Anterior cingulate cortex (tissue), 58 donors: ENCODE measurements at regions not wholly inside any gene's neighbourhood (a gene's known extent, or its start where the extent isn't known, plus 50 kb on each side); places are given as distances from the start of the nearest gene placed in this dataset.
"Not testable (repeated sequence)": the region's sequence is repeated elsewhere in the genome, so short reads cannot be mapped to it uniquely, and the experiment has no call there.

Source experiments
- DNase-seq, 58 donors: peaks; one replicate each; lab custom pipeline; 2025; lab: John Stamatoyannopoulos, UW

- no peak for DNase-seq
Measured at GRCh38 chr14:48747561-48748089, 838.6 kb downstream of the RPS29 start.

- DNase-seq, result no peak
Measured at GRCh38 chr14:48744202-48744601, 842.0 kb downstream of the RPS29 start.

GRCh38 chr14:48738186-48738925, 847.8 kb downstream of the RPS29 start:
- no peak for DNase-seq

- no peak for DNase-seq
Measured at GRCh38 chr14:48735607-48736006, 850.6 kb downstream of the RPS29 start.

GRCh38 chr14:48731260-48731659, 854.9 kb downstream of the RPS29 start:
- DNase-seq, result no peak

GRCh38 chr14:48726080-48726642, 860.0 kb downstream of the RPS29 start:
- no peak for DNase-seq

- no peak for DNase-seq
Measured at GRCh38 chr14:48725051-48725734, 861.0 kb downstream of the RPS29 start.

- no peak for DNase-seq
Measured at GRCh38 chr14:48723841-48724495, 862.2 kb downstream of the RPS29 start.

GRCh38 chr14:48714366-48714765, 871.8 kb downstream of the RPS29 start:
- no peak for DNase-seq

GRCh38 chr14:48710133-48710532, 876.0 kb downstream of the RPS29 start:
- no peak for DNase-seq

- DNase-seq, result no peak
Measured at GRCh38 chr14:48709277-48709785, 876.8 kb downstream of the RPS29 start.

- DNase-seq, result no peak
Measured at GRCh38 chr14:48704639-48705038, 881.5 kb downstream of the RPS29 start.

GRCh38 chr14:48703728-48704467, 882.3 kb downstream of the RPS29 start:
- peak in 11 of 58 donors; percentile 0 to 12 (median 3) for DNase-seq

- DNase-seq, result not testable (repeated sequence)
Measured at GRCh38 chr14:48697362-48697761, 888.8 kb downstream of the RPS29 start.

GRCh38 chr14:48693793-48694192, 892.4 kb downstream of the RPS29 start:
- DNase-seq, result no peak

GRCh38 chr14:48690349-48690748, 895.8 kb downstream of the RPS29 start:
- no peak for DNase-seq

- DNase-seq, result no peak
Measured at GRCh38 chr14:48686650-48687049, 899.5 kb downstream of the RPS29 start.

- DNase-seq, result no peak
Measured at GRCh38 chr14:48672506-48672905, 913.7 kb downstream of the RPS29 start.

- DNase-seq, result no peak
Measured at GRCh38 chr14:48670939-48671338, 915.2 kb downstream of the RPS29 start.
